H9 (cell line): ENCODE measurements at regions not wholly inside any gene's neighbourhood (a gene's known extent, or its start where the extent isn't known, plus 50 kb on each side); places are given as distances from the start of the nearest gene placed in this dataset.

Experiments used
- DNase-seq: peaks from one replicate; pipeline ENCODE4 v3.0.0-alpha.2; 2017
- H2AFZ ChIP-seq: one replicate; pipeline ENCODE4 v1.6.1; 2013; ENCODE audit warnings: mild to moderate bottlenecking, low read length, control low read depth, moderate library complexity
- H2AK5ac ChIP-seq: 2 replicates; pipeline ENCODE4 v1.6.1; 2013; ENCODE audit warnings: low read length, control low read depth, mixed read lengths; ENCODE audit not compliant: insufficient read length
- H2BK120ac ChIP-seq: one replicate; pipeline ENCODE4 v1.6.1; 2013; ENCODE audit warnings: low read depth, mild to moderate bottlenecking, low read length, control low read depth, inconsistent platforms; ENCODE audit not compliant: poor library complexity, severe bottlenecking
- H2BK12ac ChIP-seq: 2 replicates; pipeline ENCODE4 v1.6.1; 2013; ENCODE audit warnings: low read length, control low read depth, mixed read lengths, low read depth; ENCODE audit not compliant: insufficient read length
- H2BK15ac ChIP-seq: 2 replicates; pipeline ENCODE4 v1.6.1; 2013; ENCODE audit warnings: low read depth, low read length, control low read depth
- H2BK20ac ChIP-seq: one replicate; pipeline ENCODE4 v1.6.1; 2013; ENCODE audit warnings: low read depth, mild to moderate bottlenecking, low read length, control low read depth, inconsistent platforms; ENCODE audit not compliant: poor library complexity, severe bottlenecking
- H2BK5ac ChIP-seq: 2 replicates; pipeline ENCODE4 v1.6.1; 2013; ENCODE audit warnings: low read length, control low read depth, mixed read lengths; ENCODE audit not compliant: insufficient read length
- H3K14ac ChIP-seq: 2 replicates; pipeline ENCODE4 v1.6.1; 2013; ENCODE audit warnings: low read length, control low read depth; ENCODE audit not compliant: insufficient read depth
- H3K18ac ChIP-seq: 2 replicates; pipeline ENCODE4 v1.6.1; 2013; ENCODE audit warnings: low read depth, mild to moderate bottlenecking, mixed read lengths, low read length, control low read depth; ENCODE audit not compliant: insufficient read length
- H3K23ac ChIP-seq: 2 replicates; pipeline ENCODE4 v1.6.1; 2013; ENCODE audit warnings: low read length, control low read depth, mixed read lengths, low read depth; ENCODE audit not compliant: insufficient read length
- H3K23me2 ChIP-seq: 2 replicates; pipeline ENCODE4 v1.6.1; 2013; ENCODE audit warnings: low read depth, mild to moderate bottlenecking, mixed read lengths, low read length, control low read depth; ENCODE audit not compliant: insufficient read length, poor library complexity, severe bottlenecking
- H3K27ac ChIP-seq: 2 replicates; pipeline ENCODE4 v1.5.1; 2013; ENCODE audit warnings: low read length, control low read depth, mixed read lengths, low read depth; ENCODE audit not compliant: insufficient read length
- H3K27me3 ChIP-seq: 2 replicates; pipeline ENCODE4 v1.6.1; 2013; ENCODE audit warnings: low read length, control low read depth, inconsistent platforms; ENCODE audit not compliant: insufficient read depth
- H3K4ac ChIP-seq: 2 replicates; pipeline ENCODE4 v1.6.1; 2013; ENCODE audit warnings: low read depth, mild to moderate bottlenecking, control low read depth, inconsistent platforms, low read length, moderate library complexity
- H3K4me1 ChIP-seq: 2 replicates; pipeline ENCODE4 v1.6.1; 2013; ENCODE audit warnings: low read length, control low read depth, inconsistent platforms; ENCODE audit not compliant: insufficient read depth
- H3K4me2 ChIP-seq: 2 replicates; pipeline ENCODE4 v1.6.1; 2013; ENCODE audit warnings: low read length, control low read depth, mixed read lengths; ENCODE audit not compliant: insufficient read length, insufficient read depth
- H3K56ac ChIP-seq: 2 replicates; pipeline ENCODE4 v1.6.1; 2013; ENCODE audit warnings: low read depth, mild to moderate bottlenecking, mixed read lengths, low read length, control low read depth; ENCODE audit not compliant: insufficient read length
- H3K79me1 ChIP-seq: 2 replicates; pipeline ENCODE4 v1.6.1; 2013; ENCODE audit warnings: low read depth, mild to moderate bottlenecking, moderate library complexity, low read length, control low read depth, inconsistent platforms; ENCODE audit not compliant: insufficient read depth, poor library complexity, severe bottlenecking
- H3K79me2 ChIP-seq: 2 replicates; pipeline ENCODE4 v1.6.1; 2013; ENCODE audit warnings: low read length, control low read depth, inconsistent platforms; ENCODE audit not compliant: insufficient read depth
- H3K9ac ChIP-seq: 2 replicates; pipeline ENCODE4 v1.6.1; 2013; ENCODE audit warnings: low read length, control low read depth, mixed read lengths; ENCODE audit not compliant: insufficient read length; ENCODE audit errors: extremely low read depth
- H3K9me3 ChIP-seq: one replicate; pipeline ENCODE4 v1.6.1; 2013; ENCODE audit warnings: low read depth, low read length, inconsistent platforms; ENCODE audit not compliant: control insufficient read depth
- H3T11ph ChIP-seq: one replicate; pipeline ENCODE4 v1.6.1; 2013; ENCODE audit warnings: mild to moderate bottlenecking, low read length, control low read depth, inconsistent platforms
- H4K20me1 ChIP-seq: one replicate; pipeline ENCODE4 v1.6.1; 2013; ENCODE audit not compliant: control insufficient read depth, insufficient read length, insufficient read depth
- H4K5ac ChIP-seq: 2 replicates; pipeline ENCODE4 v1.6.1; 2013; ENCODE audit warnings: low read depth, mild to moderate bottlenecking, mixed read lengths, low read length, control low read depth; ENCODE audit not compliant: insufficient read length
- H4K8ac ChIP-seq: replicated peaks from 2 replicates; pipeline ENCODE4 v1.6.1; 2013; ENCODE audit warnings: low read length, control low read depth, mixed read lengths, low read depth; ENCODE audit not compliant: insufficient read length
- H4K91ac ChIP-seq: 2 replicates; pipeline ENCODE4 v1.6.1; 2013; ENCODE audit warnings: low read depth, mild to moderate bottlenecking, moderate library complexity, mixed read lengths, low read length, control low read depth; ENCODE audit not compliant: insufficient read length
- H3K27ac Mint-ChIP-seq, 3 experiments: 2 replicates in 2 of 3; 3 replicates in 1 of 3; pipeline ENCODE4 v1.8.0; 2020 to 2021; ENCODE audit warnings: mixed read lengths in 3 of 3, mild to moderate bottlenecking in 1 of 3, moderate library complexity in 1 of 3
- H3K27me3 Mint-ChIP-seq: 2 replicates; pipeline ENCODE4 v1.8.0; 2021; ENCODE audit warnings: low read depth, mild to moderate bottlenecking, moderate library complexity, mixed read lengths
- H3K36me3 Mint-ChIP-seq, 3 experiments: 2 replicates in 2 of 3; 3 replicates in 1 of 3; pipeline ENCODE4 v1.8.0; 2020 to 2021; ENCODE audit warnings: low read depth in 3 of 3, mixed read lengths in 3 of 3; ENCODE audit not compliant: insufficient read depth in 1 of 3
- H3K4me1 Mint-ChIP-seq, 2 experiments: 2 replicates each; pipeline ENCODE4 v1.8.0; 2020; ENCODE audit warnings: mixed read lengths in 2 of 2
- H3K4me3 Mint-ChIP-seq, 2 experiments: 2 replicates in 1 of 2; 3 replicates in 1 of 2; pipeline ENCODE4 v1.8.0; 2020 to 2021; ENCODE audit warnings: mild to moderate bottlenecking in 2 of 2, mixed read lengths in 2 of 2, moderate library complexity in 1 of 2
- H3K9me3 Mint-ChIP-seq, 2 experiments: 2 replicates in 1 of 2; 3 replicates in 1 of 2; pipeline ENCODE4 v1.8.0; 2020; ENCODE audit warnings: mild to moderate bottlenecking in 2 of 2, mixed read lengths in 2 of 2, moderate library complexity in 1 of 2
- WGBS: extraction: QIAGEN DNeasy Blood & Tissue Kit; methylation state at CpG from one replicate; pipeline ENCODE4 v1.1.7; 2013; ENCODE audit warnings: missing lambda C conversion rate, low lambda C conversion rate, mixed read lengths; ENCODE audit not compliant: insufficient read length; ENCODE audit errors: extremely low coverage; 5-methylcytosine and 5-hydroxymethylcytosine counted together
- TF ChIP-seq, protein P1 (sequence below): fragments of 200-600 bp; sonication (generic); conservative IDR thresholded peaks from 3 replicates; pipeline ENCODE4 v1.8.0; 2021; ENCODE audit warnings: antibody characterized with exemption, mild to moderate bottlenecking

DNA sequence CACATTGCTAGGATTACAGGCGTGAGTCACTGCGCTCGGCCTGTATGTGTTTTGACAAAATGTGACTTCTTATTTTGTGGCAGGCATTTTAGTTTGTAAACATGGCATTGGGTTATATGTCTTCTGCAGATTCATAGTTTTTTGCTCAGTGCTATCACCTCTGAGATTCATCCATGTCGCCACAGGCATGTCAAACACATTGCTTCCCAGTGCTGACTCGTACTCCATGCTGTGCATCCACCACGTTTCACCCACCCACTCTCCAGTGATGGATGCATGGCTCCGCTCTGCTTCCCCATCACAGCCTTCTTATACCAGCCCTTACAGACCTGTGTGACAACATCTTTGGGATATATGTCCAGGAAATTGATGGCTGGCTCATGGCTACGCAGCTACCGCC lies 158.8 kb downstream of the GAS1 start:
- Histone ChIP-seq H4K91ac (no peak overlapping the region), H2AFZ (no peak overlapping the region), H3K4me1 (0 out of 2 replicates have a peak, but pooled peaks cover 1% of the 10 kb centered on the region), H2BK20ac (no peak overlapping the region), H3K9ac (no peak overlapping the region), H4K20me1 (no peaks in the 10 kb centered on the region), H3K4me2 (no peak overlapping the region), H3K9me3 (no peaks in the 10 kb centered on the region), H4K5ac (no peak overlapping the region), H3K18ac (no peak overlapping the region), H3K14ac (no peak overlapping the region), H3K23ac (no peak overlapping the region), H2BK120ac (no peak overlapping the region), H3K79me2 (no peaks in the 10 kb centered on the region; the same call in 1 of the 2 replicates), H3K56ac (no peak overlapping the region), H3T11ph (no peak overlapping the region), H3K27me3 (no peaks in the 10 kb centered on the region), H2AK5ac (no peak overlapping the region), H3K4ac (no peak overlapping the region), H2BK15ac (no peak overlapping the region), H2BK12ac (no peak overlapping the region), H3K27ac (no peak overlapping the region), H3K23me2 (no peaks in the 10 kb centered on the region), H4K8ac (no peak overlapping the region), H3K79me1 (no peaks in the 10 kb centered on the region), H2BK5ac (no peak overlapping the region)
- TF ChIP-seq, protein P1, sequence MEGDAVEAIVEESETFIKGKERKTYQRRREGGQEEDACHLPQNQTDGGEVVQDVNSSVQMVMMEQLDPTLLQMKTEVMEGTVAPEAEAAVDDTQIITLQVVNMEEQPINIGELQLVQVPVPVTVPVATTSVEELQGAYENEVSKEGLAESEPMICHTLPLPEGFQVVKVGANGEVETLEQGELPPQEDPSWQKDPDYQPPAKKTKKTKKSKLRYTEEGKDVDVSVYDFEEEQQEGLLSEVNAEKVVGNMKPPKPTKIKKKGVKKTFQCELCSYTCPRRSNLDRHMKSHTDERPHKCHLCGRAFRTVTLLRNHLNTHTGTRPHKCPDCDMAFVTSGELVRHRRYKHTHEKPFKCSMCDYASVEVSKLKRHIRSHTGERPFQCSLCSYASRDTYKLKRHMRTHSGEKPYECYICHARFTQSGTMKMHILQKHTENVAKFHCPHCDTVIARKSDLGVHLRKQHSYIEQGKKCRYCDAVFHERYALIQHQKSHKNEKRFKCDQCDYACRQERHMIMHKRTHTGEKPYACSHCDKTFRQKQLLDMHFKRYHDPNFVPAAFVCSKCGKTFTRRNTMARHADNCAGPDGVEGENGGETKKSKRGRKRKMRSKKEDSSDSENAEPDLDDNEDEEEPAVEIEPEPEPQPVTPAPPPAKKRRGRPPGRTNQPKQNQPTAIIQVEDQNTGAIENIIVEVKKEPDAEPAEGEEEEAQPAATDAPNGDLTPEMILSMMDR = no peak
- WGBS = no CpG with 5 or more reads among the region's 9 CpGs
- Mint-ChIP-seq H3K4me3 (no peak overlapping the region), H3K36me3 (no peaks in the 10 kb centered on the region), H3K27me3 (peaks cover 3% of the 10 kb centered on the region), H3K4me1 (peaks cover 0 to 3% of the 10 kb centered on the region in 2 experiments; a peak in 1 of 4 replicates), H3K27ac (no peak overlapping the region), H3K9me3 (no peaks in the 10 kb centered on the region)
- DNase-seq = no peak
